ENCODE measurements at regions not wholly inside any gene's neighbourhood (a gene's known extent, or its start where the extent isn't known, plus 50 kb on each side); places are given as distances from the start of the nearest gene placed in this dataset.

DNA sequence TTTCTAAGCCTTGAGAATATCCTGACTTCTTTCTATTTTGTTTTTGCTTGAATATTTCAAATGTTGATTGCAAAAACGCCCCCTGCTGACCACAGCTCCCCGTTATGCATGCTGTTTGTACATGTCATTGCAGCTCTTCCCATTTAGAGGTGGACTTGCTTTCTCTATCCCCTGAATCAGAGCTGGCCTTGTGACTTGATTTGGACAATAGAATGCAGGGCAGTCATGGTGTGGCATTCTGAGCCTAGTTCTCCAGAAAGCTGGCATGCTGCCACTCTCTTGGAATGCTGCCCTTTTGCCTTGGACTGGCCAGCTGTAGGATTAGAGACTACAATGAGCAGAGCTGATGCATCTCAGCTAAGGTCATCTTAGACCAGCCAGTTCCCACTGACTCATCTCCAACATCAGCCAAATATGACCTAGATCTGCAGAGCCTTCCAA lies 1561.5 kb downstream of the MRPL39 start:
- no peak for DNase-seq

DNA sequence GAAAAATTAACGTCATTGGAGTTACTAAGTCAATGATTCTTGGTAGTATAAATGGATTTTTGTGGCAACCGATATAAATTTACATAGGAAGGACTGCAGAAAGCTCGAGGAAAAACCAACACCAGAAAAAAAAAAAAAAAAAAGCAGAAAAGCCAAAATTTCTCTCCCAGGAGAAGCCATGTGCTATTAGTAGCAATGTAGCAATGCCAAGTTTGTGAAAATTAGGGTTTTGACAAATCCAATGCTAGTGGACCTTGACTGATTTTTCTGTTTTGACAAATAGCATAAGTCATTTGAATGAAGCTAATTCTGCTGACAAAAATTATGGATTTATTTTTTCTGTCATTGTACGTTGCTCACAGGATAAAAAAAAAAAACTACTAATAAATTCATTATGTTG lies 1561.9 kb downstream of the MRPL39 start:
- no peak for DNase-seq

GRCh38 chr21:24042687-24043086 lies 1564.6 kb downstream of the MRPL39 start:
- no peak for DNase-seq

DNA sequence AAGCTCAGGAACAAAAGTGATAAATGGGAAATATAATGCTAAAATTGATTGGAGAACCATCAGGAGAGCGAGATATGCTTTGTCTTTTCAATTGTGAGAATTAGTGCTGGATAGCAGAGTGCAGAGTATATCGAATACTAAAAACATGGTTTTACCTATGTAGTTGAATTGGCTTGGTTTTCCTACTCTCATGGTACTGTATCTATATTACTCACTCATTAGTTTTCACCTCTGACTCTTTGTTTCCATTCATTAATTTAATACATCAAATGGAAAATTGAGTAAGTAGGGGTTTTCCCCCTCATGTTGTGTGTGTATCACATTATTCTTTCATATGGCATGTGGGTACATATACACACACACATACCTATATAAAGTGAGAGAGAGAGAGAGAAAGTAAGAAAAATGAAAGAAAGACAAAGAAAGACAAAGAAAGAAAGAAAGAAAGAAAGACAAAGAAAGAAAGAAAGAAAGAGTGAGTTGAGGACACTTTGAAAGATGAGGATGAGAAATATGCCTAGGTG lies 1574.5 kb downstream of the MRPL39 start:
- no peak for DNase-seq

DNA sequence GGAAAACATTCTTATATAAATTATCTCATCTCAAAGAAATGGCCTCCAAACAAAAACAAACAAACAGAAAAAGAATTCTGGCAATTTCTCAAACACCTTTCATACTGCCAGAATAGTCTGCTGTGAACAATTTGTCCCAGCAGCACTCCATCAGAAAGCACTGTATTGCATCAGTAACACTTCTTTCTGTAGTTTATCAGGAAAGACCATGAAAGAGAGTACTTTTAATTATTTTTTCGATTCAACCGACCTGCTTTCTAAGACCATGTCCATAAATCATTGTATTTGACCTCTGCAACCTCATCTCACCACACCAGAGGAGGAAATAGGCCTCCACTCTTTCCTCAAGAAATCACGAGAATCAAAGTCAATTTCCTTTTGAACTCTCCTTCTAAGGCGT lies 1579.9 kb downstream of the MRPL39 start:
- DNase-seq: no peak

DNA sequence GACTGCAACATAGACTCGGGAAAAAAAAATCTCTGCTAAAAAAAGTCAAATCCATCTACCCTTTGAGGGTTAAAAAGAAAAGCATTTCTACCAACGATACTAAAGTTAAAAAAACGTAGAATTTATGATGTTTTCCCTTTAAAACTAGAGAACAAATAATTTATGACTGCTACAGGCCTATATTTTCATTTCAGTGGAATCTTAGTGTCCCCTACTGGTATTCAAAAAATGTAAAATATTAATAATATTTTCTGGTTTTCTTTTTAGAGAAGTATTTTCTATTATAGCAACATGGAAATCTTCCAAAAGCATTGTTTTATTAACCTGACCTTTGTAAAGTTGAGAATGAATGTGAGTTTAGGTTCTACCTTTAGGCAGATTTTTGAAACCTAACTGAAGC lies 1582.2 kb downstream of the MRPL39 start:
- no peak for DNase-seq

DNA sequence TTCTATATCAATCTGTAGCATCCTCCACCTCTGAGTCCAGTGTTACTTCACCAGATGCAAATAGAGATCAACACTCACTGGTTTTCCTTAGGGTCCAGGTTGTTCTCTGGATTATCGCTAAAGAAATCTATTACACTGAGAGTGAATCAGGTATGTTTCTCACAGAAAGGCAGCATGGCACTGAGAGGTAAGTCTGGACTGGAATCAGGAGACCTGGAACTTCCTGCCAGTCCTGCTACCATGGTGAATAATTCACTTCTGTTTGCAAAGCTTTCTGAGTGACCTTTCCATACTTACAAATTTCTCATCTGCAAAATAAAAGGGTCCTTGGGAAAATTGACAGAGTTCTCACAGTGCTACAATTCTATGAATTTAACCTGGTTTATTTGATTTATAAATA lies 1583.3 kb downstream of the MRPL39 start:
- no peak for DNase-seq

DNA sequence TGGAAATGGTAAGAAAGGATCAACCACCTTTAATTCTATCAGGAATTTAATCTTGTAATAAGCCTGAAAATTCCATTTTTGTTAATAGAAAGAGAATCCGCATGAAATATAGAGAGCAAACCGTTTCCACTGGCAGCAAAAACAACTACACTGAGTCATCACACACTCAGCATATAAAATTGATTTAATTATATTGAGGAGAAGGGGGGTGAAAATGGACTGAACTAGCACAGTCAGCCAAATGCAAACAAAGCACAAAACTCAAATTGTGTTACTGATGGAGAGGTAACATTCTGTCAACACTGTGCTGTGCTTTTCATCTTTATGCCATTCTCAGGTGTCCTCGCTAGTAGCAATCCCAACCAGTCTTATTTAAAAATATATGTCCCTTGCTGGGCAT lies 1583.9 kb downstream of the MRPL39 start:
- DNase-seq: no peak

DNA sequence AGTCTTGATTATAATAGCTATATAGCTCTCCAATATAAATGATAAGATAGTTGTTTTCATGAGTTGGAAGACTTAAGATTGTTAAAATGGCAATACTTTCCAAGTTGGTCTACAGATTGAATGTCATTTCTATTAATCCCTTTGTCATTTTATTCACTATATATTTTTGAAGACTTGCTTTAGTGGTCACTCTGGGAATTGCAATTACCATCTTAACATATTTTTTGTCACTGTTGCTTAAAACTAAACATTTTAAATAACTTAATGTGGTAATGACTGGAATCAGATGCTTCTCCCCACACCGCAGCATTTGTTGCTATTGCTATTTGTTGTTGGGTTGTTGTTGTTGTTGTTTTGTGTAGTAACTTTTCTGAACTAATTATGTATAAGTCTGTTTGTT lies 1592.9 kb downstream of the MRPL39 start:
- DNase-seq: no peak

DNA sequence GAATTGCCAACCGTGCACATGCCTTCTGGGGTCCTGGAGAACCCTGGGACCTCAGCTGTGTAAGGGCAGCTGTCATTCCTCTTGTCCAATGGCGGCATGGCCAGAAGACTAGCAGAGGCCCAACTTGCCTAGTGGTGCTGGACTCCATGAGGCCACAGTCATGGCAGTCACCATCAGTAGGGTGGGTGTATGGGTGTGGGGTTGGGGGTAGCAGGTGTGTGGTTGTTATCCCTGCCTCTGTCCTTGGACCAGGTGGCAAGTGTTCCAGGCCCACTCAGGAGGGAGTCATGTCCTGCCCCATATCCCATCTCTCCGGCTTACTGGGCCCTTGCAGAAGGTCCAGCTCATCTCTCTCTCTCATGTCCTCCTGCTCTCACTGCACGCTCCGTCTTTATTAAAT lies 1596.2 kb downstream of the MRPL39 start:
- DNase-seq: no peak

DNA sequence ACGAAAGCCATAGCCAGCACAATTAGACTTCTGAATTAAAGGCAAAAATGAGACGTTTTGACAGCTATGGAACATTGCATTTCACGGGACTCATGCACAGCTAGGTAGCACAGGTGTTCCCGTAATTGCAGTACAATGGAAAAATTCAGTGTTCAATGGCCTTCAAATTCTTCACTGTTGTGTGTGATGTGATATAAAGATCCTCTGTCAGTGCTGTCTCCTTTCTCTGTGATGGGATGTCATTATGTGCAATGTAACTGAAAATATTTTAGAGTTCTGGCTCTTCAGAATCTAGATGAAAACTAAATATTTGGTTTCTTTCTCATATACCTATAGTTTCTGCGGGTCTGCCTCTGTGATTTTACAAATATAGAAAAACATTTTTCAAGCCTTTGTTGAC lies 1599.7 kb downstream of the MRPL39 start:
- DNase-seq: no peak

- no peak for DNase-seq
These were observed 1620.3 kb downstream of the MRPL39 start for GRCh38 chr21:23986987-23987386.

GRCh38 chr21:23986214-23986613 lies 1621.1 kb downstream of the MRPL39 start:
- DNase-seq: no peak

GRCh38 chr21:23982546-23982945 lies 1624.7 kb downstream of the MRPL39 start:
- DNase-seq: no peak

DNA sequence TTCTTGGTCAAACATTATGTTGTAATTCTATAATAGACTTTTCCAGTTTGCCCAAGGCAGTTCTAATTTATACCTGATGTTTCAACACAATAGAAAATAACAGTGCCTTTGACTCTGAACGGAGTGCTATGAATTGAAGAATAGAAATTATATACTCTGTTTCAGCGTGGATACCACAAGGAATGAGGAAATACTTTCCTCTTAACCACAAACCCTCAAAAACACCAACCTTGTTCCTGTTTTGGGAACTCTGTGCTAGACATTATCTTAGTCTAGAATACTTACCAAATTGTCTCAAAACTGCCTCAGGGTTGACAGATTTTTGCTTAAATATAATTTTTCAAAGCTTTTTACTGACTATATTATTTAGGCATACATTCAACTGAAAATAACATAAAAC lies 1629.3 kb downstream of the MRPL39 start:
- no peak for DNase-seq

- DNase-seq: peak; percentile 81
These were observed 1638.3 kb downstream of the MRPL39 start for GRCh38 chr21:23968722-23969647.

DNA sequence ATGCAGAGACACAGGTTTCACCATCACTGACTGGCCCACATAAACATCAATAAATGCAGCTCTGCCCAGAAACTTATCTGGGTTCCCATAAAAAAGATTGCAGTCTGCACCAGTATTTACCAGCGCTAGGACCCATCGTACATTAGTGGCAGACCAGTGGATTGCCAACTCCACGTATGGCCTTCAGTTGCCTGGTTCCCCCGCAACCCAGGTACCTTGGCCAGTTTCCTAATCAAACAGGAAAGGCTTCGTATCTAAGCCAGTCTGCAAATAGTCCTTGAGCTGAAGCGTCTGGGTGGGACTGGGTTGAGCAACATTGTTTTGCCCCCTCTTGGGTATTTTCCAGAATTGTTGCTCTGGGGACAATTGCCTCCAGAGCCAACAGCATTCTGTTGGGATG lies 1639.3 kb downstream of the MRPL39 start:
- DNase-seq: no peak

- no peak for DNase-seq
These were observed 1643.8 kb downstream of the MRPL39 start for GRCh38 chr21:23963454-23963853.

- DNase-seq: no peak
These were observed 1646.5 kb downstream of the MRPL39 start for GRCh38 chr21:23960769-23961168.

DNA sequence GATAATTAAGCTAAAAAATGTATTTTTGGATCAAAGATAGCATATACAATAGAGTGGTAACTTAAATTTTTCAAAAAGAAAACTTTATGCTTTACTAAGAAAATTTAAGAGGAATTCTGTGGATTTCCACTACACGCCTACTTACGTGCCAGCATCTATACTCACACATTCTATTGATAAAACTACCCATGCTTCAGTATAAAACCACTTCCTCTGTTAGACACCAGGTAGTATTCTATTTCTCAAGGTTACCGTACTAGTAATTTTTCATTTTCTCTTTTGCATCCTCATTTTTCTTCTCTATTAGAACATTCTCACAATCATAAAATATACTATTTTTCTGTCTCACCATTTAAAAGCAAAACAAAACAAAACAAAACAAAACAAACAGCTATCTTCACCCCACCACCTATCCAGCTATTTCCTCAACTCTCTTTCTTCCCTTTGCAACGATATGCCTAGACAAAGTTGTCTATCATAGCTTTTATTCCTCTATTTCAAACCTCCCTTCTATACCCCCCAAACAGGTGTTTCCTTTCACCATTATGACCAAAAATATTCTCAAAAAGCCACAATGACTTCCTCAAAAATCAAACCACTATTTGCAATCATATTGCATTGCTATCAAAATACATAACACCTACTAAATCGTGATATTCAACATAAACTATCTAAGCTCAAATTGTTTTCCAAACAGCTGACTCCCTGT lies 1652.0 kb downstream of the MRPL39 start:
- DNase-seq: no peak

DNA sequence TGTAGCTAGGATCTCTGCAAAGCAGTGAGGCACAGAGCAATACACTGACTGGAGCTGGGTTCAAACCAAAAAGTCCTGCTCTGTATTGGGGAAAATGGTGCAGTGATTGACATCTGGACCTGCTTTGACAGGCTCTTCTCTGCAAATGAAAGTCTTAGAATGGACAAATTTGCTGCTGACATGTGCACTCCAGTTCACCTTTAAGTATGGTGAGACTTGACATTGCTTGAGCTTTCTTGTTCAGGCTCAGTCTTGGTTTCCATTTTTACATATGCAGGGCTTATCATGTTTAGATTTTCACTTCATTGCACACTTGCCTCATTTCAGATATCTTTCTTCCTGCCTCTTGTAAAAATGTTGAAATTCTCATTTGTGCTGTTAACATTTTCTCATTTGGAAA lies 1655.0 kb downstream of the MRPL39 start:
- no peak for DNase-seq

DNA sequence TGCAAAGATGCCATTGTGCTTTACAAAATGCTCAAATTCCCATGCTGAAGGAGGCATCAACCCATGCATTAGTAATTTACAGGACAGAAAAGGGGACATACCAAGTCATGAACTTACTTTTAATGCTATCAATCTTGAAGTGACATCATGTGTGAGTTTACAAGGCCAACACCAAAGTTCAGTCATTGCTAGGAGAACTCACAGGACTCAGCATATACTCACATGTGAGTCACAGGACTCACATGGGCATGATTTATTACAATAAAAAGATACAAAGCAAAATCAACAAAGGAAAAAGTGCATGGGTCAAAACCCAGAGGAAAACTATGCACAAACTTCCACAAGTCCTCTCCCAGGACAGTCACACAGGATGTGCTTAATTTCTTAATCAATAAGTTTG lies 1656.0 kb downstream of the MRPL39 start:
- DNase-seq: no peak

DNA sequence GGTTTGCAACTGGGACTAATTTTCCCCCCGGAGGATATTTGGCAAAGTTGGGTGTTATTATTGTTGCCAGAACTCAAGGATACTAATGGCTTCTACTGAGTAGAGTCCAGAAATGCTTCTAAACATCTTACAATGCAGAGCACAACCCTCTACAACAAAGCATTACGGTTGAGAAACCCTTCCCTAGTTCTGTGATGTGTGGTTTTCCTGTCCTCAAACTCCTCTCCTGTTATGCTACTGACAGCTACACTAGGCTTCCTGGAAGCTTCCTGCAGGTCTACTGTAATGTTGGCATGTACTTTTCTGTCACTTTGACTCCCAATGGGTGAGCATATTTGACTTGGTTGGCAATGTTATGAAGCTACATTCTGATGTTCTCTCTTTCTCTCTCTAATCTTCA lies 1656.9 kb downstream of the MRPL39 start:
- DNase-seq: no peak

GRCh38 chr21:23949493-23949892 lies 1657.8 kb downstream of the MRPL39 start:
- no peak for DNase-seq
